HepG2 (cell line): ENCODE measurements at regions not wholly inside any gene's neighbourhood (a gene's known extent, or its start where the extent isn't known, plus 50 kb on each side); places are given as distances from the start of the nearest gene placed in this dataset.

ENCODE experiments used
- CBX1 ChIP-seq: IDR thresholded peaks from one replicate; pipeline ENCODE4 v1.6.1; 2016; ENCODE audit warnings: antibody characterized with exemption, low read depth
- EP300 ChIP-seq, 3 experiments: sonication (generic) in 1 of 3; formaldehyde crosslinking in 1 of 3; IDR thresholded peaks; 2 replicates each; pipeline versions ENCODE4 v1.5.1 to v1.6.1; 2011 to 2020; ENCODE audit warnings: low read depth in 2 of 3, low read length in 2 of 3, borderline replicate concordance in 1 of 3, improper control_type of control experiment in 1 of 3, mild to moderate bottlenecking in 1 of 3, missing genetic modification reagents in 1 of 3, moderate library complexity in 1 of 3
- KLF6 ChIP-seq: IDR thresholded peaks from 2 replicates; pipeline ENCODE4 v1.8.0; 2016; ENCODE audit warnings: missing biosample characterization, missing genetic modification reagents
- LCORL ChIP-seq, 2 experiments: fragments of 450-650 bp in 1 of 2; sonication (generic) in 1 of 2; formaldehyde crosslinking in 1 of 2; IDR thresholded peaks; 2 replicates each; pipeline versions ENCODE4 v1.5.0 to v1.6.1; 2017 to 2020; ENCODE audit warnings: antibody characterized with exemption in 1 of 2, missing genetic modification reagents in 1 of 2
- SPEN ChIP-seq: sonication (generic); formaldehyde crosslinking; IDR thresholded peaks from 2 replicates; pipeline ENCODE4 v1.5.1; 2020; ENCODE audit warnings: low read depth, mild to moderate bottlenecking, missing genetic modification reagents
- SRF ChIP-seq: IDR thresholded peaks from 2 replicates; pipeline ENCODE4 v1.6.1; 2011; ENCODE audit warnings: mild to moderate bottlenecking, low read depth, low read length, moderate library complexity

DNA sequence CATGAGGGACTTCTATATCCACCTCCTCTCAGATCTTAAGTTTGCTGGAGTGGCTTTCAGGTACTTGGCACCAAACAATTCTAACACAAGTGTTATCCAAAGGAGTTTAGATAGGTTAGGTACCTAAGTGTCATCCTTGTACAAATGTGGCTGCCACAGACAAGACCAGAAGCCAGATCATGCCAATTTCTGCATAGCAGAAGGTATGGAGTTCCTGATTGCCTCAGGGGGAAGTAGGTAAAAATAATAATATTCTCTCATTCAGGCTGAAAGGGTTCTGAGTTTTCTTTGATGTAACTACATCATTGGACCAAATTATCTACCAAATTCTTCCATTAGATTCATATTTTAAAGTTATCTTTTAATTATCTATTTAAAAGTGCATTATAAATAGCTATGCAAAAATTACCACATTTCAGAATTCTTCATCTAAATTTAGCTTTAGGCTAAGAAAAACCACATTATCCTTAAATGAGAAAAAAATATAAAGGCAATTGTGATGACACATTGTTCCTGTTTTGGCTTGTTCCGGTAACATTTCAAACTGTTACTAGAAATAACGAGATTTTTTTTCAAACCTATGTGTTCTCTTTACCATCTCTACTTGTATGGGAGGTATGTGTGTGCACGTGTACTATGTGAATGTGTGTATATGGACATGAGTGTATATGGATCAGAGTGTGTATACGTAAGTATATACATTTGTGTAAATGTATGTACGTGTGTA, 66.2 kb upstream of the POU2AF2 start:
- no peak for TF ChIP-seq CBX1
- TF ChIP-seq SPEN = no peak
- TF ChIP-seq LCORL (IDR thresholded peaks at IDR 0.05) = no peak
- no peak for TF ChIP-seq LCORL (CRISPR knock-in tag; IDR thresholded peaks at IDR 0.05)
- no peak for TF ChIP-seq EP300 (IDR thresholded peaks at IDR 0.05; ENCODE audit: low read depth in 2 of 2, low read length in 2 of 2)
- no peak for TF ChIP-seq EP300 (CRISPR knock-in tag; IDR thresholded peaks at IDR 0.05; ENCODE audit: borderline replicate concordance)
- no peak for TF ChIP-seq SRF
- no peak for TF ChIP-seq KLF6 (CRISPR knock-in tag)
